Omental fat pad (tissue), 3 donors: ENCODE measurements at regions not wholly inside any gene's neighbourhood (a gene's known extent, or its start where the extent isn't known, plus 50 kb on each side); places are given as distances from the start of the nearest gene placed in this dataset.

ENCODE experiments used
- ATAC-seq: fragments of 150-250 bp; one replicate; pipeline ENCODE4 v1.9.1; 2016; ENCODE audit warnings: mild to moderate bottlenecking, moderate library complexity; ENCODE audit not compliant: low FRiP score
- DNase-seq: peaks from one replicate; pipeline ENCODE4 v3.0.0-alpha.2; 2019; ENCODE audit warnings: low spot score
- CTCF ChIP-seq, 3 donors: fragments of 450-650 bp; IDR thresholded peaks; one replicate each; pipeline ENCODE4 v1.5.1; 2016 to 2017; ENCODE audit warnings: antibody characterized with exemption in 3 of 3, mild to moderate bottlenecking in 3 of 3, moderate library complexity in 2 of 3

- TF ChIP-seq CTCF (IDR thresholded peaks at IDR 0.05), result no peak
- no peak for DNase-seq
- ATAC-seq, result no peak
Measured at GRCh38 chr6:22418714-22419113, 121.9 kb upstream of the PRL start.

GRCh38 chr6:22421198-22421597 is 124.4 kb upstream of the PRL start:
- no peak for ATAC-seq
- DNase-seq, result no peak
- no peak for TF ChIP-seq CTCF (IDR thresholded peaks at IDR 0.05)

GRCh38 chr6:22424196-22424595 is 127.4 kb upstream of the PRL start:
- TF ChIP-seq CTCF (IDR thresholded peaks at IDR 0.05), result no peak
- ATAC-seq, result no peak
- no peak for DNase-seq

- ATAC-seq (no peak), DNase-seq (no peak)
Measured at GRCh38 chr6:22432060-22432459, 135.2 kb upstream of the PRL start.

GRCh38 chr6:22433745-22434144 is 135.6 kb upstream of the HDGFL1 start:
- no peak for DNase-seq
- TF ChIP-seq CTCF (IDR thresholded peaks at IDR 0.05), result no peak
- no peak for ATAC-seq

More at GRCh38 chr6:22432060-22432459, 135.2 kb upstream of the PRL start:
- no peak for TF ChIP-seq CTCF (IDR thresholded peaks at IDR 0.05)

- DNase-seq (no peak), ATAC-seq (no peak)
- no peak for TF ChIP-seq CTCF (IDR thresholded peaks at IDR 0.05)
Measured at GRCh38 chr6:22435151-22435550, 134.2 kb upstream of the HDGFL1 start.

- no peak for ATAC-seq
- TF ChIP-seq CTCF (IDR thresholded peaks at IDR 0.05), result no peak
Measured at GRCh38 chr6:22436134-22436533, 133.2 kb upstream of the HDGFL1 start.

More at GRCh38 chr6:22436134-22436533, 133.2 kb upstream of the HDGFL1 start:
- DNase-seq, result no peak
